GM19099 (cell line): ENCODE measurements at regions not wholly inside any gene's neighbourhood (a gene's known extent, or its start where the extent isn't known, plus 50 kb on each side); places are given as distances from the start of the nearest gene placed in this dataset.

Experiments used
- POLR2A ChIP-seq: IDR thresholded peaks from 3 replicates; pipeline ENCODE4 v1.6.1; 2011; ENCODE audit warnings: low read depth; ENCODE audit not compliant: insufficient read length; ENCODE audit errors: extremely low read depth

GRCh38 chr6:20328266-20328923 is 73.3 kb upstream of the E2F3 start:
- TF ChIP-seq POLR2A, result no peak

DNA sequence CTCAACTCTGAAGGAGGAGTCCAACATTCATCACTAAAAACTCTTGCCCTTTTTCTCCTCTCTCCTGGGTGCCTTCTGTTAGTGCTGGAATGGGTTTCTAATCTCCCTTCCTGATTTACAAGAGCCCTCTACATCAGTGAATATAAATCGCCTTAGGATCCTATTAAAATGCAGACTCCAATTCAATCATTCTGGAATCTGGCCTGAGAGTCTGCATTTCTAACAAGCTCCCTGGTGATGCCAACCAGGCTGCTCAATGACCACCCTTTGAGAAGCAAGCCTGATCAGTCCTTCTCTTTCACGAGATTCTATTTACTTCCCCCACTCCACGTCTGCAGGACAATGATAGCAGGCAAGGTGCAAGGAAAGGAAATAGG is 72.8 kb upstream of the E2F3 start:
- no peak for TF ChIP-seq POLR2A

DNA sequence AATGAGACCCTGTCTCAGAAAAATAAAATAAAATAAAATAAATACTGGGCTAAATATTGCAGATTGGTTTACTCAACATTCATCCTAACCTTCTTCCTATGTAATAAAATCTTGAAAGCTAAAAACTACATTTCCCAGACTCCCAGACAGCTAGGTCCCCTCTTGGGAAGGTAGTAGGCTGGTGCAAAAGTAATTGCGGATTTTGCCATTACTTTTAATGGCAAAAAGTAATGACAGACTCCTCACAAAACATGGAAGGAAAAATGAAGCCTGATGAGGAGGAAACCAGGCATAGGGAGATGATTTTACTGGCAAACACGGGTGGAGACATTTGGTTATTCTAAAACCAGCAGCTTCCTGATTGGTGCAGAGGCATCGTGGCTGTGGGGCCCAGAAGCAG is 70.6 kb upstream of the E2F3 start:
- no peak for TF ChIP-seq POLR2A

DNA sequence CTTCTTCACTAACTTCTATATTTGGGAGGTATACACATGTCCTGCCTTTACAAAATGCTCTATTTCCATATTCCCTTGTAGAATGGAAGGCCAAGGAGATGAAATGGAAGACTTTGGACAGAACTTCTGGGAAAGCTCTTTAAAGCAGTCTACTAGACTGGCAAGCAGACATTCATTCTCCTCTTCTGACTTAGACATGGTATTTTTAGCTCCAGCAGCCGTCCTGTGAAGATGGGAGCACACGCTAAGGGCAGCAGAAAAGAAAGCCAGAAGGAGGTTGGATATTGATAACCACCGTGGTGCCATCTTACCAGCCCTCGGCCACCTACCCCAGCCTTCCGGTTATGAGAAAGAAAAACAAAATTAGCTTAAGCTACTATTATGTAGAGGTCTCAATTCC is 70.1 kb upstream of the E2F3 start:
- no peak for TF ChIP-seq POLR2A

DNA sequence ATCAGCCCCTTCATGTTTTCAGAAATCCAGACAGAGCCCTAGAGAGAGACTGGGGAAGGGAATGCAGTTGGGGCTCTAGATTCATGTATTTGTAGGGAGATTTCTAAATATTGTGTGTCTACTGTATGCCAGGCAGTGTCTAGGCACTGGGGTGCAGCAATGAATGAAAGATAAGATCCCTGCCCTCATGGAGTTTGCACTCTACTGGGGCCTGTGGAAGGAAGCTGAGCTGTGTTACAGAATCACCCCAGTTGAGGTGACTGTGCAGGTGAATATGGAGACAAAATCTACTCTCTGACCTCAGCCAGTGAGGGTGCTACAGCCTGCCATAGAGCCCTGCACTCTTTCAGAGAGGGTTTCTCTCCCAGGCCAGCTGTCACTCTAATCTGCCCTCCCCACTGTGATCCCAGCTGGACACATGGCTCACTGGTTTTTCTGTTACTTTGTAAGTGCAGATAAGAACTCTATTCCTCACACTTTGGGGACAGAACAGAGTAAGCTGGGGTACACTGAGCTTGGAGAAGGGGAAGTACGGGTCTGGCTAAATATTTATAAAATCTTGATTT is 69.2 kb upstream of the E2F3 start:
- TF ChIP-seq POLR2A, result no peak

DNA sequence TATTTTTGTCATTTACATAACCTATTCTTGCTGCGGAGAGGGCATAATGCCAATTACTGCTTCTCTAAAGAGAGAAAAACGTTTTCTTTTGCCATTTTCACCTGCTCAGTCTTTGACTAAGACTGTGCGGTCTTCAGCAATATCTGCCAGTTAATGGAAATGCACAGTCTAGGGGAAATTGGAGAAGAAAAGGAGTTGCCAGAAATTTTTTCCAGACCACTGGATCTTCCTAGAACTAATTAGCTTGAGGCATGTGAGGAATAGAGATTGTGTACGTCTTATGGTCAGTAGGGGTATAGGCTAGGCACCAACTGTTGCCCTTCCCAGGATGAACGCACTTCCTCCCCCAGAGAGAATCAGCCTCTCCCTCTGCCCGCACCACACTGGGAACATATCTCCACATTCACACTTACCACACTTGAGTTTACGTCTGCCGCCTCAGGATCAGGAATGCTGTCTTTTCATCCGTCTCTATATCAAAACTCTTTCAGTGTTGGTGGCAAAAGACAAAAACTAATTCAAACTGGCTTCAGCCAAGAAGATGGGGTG is 67.9 kb upstream of the E2F3 start:
- no peak for TF ChIP-seq POLR2A

- no peak for TF ChIP-seq POLR2A
Measured at GRCh38 chr6:20334334-20334733, 67.3 kb upstream of the E2F3 start.

DNA sequence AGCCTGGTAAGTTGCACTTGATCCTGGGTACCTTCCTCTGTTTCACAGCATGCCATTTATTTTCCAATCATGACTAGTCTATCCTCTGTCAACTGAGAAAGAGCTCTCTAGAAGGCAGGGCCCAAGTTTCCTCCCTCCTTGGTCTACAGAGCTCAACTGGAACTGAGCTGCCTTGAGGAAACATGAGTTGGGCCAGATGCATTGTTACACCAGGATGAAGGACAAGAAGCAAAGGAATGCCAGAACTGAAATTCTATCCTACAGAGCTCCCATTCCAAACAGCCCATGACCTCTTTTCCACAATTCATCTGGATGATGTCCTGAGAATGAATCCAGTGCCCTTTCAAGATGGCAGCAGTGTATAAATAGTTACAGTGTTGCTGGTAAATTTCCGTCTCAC is 66.7 kb upstream of the E2F3 start:
- no peak for TF ChIP-seq POLR2A

GRCh38 chr6:20335872-20336271 is 65.8 kb upstream of the E2F3 start:
- TF ChIP-seq POLR2A, result no peak

GRCh38 chr6:20338156-20338555 is 63.5 kb upstream of the E2F3 start:
- no peak for TF ChIP-seq POLR2A

DNA sequence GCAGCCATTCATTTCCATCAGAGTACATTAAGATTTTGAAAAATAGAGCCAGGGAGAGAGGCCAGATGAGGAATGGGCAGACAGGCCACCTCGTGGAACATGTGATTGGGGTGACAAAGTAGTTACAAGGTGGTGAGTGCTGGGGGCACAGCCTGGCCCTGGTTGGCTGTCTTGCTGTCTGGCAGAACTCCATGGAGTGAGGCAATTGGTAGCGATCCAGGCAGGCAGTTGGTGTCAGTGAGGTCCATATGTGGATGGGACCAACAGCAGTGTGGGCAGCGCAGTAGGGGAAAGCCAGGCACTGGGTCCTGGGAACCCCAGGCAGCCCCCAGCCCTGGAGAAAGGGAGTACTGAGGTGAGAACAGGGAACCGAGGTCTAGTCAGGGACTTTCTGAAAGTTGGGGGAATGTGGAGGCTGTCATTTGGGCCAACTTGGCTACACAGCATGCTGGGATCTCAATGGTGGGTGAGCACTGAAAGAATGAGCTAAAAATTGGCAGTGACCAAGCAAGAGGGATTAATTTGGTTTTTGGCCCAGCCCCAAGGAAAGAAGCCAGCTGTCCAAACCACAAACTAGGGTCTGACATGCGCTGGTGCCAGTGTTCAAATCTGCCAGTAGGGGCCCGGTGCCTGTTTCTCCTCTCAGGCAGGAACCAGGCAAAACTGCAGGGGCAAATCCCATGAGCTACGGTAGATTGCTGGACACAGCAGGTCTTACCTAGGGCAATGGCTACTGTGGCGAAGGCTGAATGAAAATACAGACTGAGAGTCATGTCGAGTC is 61.4 kb upstream of the E2F3 start:
- TF ChIP-seq POLR2A, result no peak

- TF ChIP-seq POLR2A, result no peak
Measured at GRCh38 chr6:20341096-20341495, 60.6 kb upstream of the E2F3 start.

DNA sequence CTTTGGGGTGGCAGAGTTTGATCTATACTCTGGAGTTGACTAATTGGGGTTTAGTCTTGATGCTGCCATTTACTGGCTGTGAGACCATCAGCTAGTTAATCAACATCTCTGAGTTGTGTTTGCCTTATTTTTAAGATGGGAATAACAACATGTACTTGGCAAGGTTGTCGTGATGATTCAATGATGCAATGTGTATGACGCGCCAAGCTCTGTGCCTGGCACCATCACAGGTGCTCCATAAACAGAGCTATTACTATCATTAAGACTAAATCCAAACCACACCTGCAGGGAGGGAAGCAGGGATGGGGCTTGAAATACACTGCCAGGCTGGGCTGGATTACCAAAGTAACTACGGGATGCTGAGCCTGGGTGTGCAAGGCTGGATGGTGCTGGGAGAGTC is 60.1 kb upstream of the E2F3 start:
- no peak for TF ChIP-seq POLR2A

GRCh38 chr6:20348041-20348440 is 53.6 kb upstream of the E2F3 start:
- no peak for TF ChIP-seq POLR2A

DNA sequence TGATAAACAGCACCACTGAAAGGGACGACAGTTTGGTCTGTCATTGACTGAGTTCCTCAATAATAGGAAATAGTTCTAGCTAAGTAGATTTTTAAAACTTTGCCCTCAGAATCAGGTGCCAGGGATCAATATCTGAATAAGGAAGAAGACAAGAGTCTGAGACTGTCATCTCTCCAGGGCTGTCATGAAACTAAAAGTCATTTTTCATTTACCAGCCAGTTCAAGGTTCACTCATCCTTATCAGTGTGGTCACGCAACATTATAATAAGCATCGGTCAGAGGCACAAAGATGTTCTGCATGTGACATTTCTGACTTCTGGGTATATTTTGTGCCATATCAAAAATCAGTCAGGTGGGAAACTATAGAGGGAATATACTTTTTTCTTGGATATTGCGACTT is 52.5 kb upstream of the E2F3 start:
- TF ChIP-seq POLR2A, result no peak

GRCh38 chr6:20350215-20350614 is 51.5 kb upstream of the E2F3 start:
- TF ChIP-seq POLR2A, result no peak
